HG03469 (cell line): ENCODE measurements at regions not wholly inside any gene's neighbourhood (a gene's known extent, or its start where the extent isn't known, plus 50 kb on each side); places are given as distances from the start of the nearest gene placed in this dataset.

ENCODE experiments used
- ATAC-seq: cut with Tn5 transposase; IDR thresholded peaks from one replicate; pipeline ENCODE4 v1.9.1; 2021; ENCODE audit warnings: mild to moderate bottlenecking, moderate library complexity, moderate number of reproducible peaks; ENCODE audit not compliant: unreplicated experiment

- ATAC-seq: no peak
Measured at GRCh38 chr9:1460143-1460769, 410.1 kb downstream of the DMRT2 start.

DNA sequence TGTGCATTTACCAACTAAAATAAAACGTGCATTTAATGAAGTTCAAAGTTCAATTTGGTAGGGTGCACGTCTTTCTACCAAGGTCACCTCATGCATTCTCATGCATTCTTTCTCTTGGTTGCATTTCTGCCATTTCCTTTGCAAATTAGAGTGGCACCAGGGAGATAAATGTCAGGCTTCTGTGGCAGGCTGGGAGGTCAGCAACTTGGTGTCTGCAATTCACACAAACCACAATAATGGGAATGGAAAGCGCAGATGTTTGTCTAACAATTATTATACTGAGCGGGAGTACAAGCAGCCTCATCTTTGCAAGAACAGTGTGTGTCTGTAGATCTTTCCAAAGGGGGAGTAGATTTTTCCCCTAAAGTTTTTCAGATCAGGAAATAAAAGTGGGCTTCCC is 411.7 kb downstream of the DMRT2 start:
- ATAC-seq: no peak

- no peak for ATAC-seq
Measured at GRCh38 chr9:1462626-1463308, 412.6 kb downstream of the DMRT2 start.

DNA sequence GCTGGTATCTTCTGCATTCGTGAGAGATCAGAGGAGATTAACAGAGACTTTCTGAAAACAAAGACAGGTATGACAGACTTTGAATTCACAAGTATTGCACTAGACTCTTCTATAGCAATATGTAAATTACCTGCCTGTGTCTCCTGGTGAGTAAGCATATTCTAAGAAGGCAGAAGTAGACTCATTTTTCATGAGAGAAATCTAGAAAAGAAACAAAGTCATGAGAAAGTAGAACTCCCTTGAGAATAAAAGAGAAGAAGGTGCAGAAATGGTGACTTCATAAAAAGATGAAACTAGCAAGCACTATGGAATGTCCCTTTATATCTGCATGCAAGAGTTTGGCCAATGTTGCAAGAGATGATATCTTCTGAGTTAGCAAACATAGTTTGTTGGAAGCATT is 419.8 kb downstream of the DMRT2 start:
- peak; percentile 94 for ATAC-seq

DNA sequence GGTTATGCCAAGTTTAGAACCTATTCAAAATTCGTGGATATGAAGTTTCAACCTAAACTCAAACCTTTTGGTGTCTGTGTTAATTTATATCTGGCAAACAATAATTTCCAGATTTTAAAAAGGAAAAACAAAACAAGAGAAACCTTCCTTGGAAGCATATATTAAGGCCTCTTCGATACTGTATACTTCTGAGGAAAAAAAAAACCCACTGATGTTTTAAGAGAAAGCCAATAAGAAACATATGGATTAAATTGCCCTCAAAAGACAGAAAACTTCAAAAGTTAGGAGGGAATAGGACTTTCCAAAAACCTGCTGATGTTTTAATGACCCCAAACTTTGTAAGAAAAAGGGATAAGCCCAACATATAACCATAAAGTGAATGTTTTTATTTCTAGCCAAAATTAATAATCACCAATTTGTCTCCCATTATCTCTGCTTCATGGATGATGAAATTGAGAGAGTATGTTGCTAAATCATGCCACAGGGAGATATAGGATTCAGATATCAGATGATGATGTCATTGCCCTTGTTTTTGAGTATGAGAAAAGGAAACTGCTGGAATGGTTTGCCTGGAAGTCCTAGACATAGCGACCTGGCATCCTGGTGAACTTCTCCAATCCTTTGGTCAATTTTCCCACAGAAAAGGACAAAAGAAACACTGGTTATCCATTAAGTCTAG is 423.9 kb downstream of the DMRT2 start:
- no peak for ATAC-seq

GRCh38 chr9:1474671-1475070 is 424.5 kb downstream of the DMRT2 start:
- ATAC-seq: no peak

DNA sequence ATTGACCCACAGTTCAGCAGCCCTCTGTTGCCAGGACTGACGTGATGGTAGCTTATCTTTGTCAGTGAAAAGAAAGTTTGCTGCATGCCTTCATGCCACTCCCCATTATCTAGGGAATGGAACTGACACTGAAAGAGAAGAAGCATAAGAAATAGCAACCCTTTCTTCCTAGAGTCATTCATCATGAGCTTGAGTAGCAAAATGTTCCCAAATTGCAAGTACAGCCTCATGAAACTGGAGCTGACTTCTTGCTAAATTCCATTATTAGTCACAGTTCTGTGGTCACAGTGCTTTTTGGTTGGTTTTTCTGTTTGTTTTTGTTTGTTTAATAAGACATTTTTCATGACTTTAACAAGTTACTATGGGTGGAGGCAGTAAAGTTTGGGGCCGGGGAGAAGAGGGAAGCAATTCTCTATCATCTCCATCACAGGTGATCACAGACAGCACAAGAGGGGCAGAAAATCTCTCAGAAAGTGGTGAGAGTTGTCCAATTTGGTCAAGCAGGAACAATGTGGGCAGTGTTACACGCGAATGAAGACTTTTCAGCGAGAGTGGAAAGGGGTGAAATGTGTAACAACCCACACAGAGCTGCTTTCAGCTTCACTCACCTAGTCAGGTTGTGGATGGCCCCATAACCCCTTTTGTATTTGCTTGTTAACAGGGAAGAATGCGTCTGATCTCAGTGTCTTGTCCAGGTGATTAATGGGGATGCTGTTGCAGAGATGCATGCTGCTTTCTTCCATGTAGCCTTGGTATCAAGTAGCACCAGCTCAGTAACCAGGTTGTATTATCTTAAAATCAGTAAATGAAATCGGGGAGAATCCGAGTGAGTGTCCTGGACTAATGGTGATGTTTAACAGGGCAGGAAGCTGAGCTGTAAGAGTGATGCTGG is 440.4 kb downstream of the DMRT2 start:
- peak; percentile 78 for ATAC-seq

GRCh38 chr9:1492156-1492555 is 442.0 kb downstream of the DMRT2 start:
- no peak for ATAC-seq

DNA sequence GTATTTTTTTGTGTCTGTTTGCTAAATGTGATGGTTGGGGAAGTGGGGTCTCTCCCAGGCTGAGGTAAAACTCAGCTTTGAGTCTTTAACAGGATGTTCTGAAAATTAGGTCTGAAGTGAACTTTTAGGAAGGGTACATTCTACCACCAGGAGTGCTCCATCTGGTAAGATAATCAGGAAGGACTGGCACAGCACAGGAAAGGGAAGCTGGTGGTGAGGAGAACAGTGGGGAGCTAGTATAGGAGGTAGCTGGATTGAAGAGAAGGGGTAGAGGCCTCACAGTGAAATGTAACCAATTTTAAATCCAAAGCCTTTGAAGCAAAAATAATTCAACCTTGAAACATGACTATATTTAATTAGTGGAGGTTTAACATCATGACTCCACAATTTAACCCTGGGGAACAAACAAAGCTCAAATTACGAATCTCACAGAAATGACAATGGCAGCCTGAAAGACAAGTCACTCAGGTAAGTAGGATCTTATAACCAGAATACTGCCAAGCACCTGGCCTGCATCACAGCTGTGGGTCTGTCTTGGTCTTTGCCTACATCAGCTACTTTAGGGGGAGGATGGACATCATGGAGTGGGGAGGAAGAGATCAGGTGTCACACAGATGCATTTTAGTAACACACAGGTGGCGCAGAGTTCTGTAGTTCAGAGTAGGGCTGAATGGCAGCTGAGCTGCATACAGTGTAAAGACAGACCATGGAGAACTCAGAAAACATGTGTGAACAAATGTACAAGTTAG is 445.3 kb downstream of the DMRT2 start:
- ATAC-seq: no peak

DNA sequence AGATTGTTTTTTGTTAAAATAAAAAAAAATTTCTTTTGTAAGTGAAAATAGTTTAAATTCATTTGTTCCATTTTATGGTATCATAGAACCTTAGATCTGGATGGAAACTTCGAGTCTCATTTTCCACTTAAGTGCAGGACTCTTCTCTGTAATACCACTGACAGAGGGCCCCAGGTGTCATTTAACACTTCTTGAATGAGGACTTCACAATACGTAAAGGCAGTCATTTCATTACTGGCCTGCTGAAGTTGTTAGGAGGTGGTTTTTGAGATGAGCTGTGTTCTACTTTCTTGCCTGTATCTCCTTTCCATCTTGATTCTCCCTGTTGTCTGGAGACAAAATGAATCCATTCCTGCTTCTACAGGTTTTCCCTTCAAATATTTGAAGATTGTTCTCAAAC is 455.3 kb downstream of the DMRT2 start:
- ATAC-seq: no peak

- ATAC-seq: no peak
Measured at GRCh38 chr9:1510712-1511111, 460.6 kb downstream of the DMRT2 start.

DNA sequence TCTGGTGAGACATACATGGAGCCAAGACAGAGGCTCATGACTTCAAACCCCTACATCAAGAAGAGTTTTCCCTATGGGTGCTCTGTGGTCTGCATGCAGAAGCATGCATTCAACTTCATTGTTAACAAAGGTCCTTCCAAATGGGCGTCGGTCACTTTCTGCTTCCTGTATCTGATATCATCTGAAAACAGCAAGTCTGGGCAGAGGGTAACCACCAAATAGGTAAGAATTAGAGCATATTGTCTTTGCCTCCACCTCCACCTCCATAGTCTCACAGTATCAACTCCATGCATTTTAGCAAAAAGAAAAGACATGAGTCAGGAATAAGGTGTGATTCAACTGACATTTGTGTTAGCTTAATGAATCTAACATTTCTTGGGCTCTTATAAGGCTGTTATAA is 462.9 kb downstream of the DMRT2 start:
- ATAC-seq: no peak

DNA sequence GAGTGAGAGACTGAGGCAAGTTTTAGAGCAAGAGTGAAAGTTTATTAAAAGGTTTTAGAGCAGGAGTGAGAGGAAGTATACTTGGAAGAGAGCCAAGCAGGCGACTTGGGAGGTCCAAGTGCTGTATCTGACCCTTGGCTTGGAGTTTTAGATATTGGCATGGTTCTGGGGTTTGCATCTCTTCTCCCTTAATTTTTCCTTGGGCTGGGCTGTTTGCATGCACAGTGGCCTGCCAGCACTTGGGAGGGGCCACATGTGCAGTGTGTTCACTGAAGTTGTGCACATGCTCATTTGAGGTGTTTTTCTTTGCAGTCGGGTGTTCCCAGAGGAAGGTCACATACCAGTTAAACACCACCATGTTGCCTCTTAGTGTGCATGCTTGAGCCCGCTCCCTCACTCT is 464.1 kb downstream of the DMRT2 start:
- ATAC-seq: no peak

GRCh38 chr9:1514776-1515363 is 464.7 kb downstream of the DMRT2 start:
- no peak for ATAC-seq

- ATAC-seq: no peak
Measured at GRCh38 chr9:1515557-1515956, 465.4 kb downstream of the DMRT2 start.

GRCh38 chr9:1521547-1521946 is 471.4 kb downstream of the DMRT2 start:
- no peak for ATAC-seq

GRCh38 chr9:1522219-1522767 is 472.1 kb downstream of the DMRT2 start:
- ATAC-seq: no peak

GRCh38 chr9:1528456-1528855 is 478.3 kb downstream of the DMRT2 start:
- no peak for ATAC-seq

DNA sequence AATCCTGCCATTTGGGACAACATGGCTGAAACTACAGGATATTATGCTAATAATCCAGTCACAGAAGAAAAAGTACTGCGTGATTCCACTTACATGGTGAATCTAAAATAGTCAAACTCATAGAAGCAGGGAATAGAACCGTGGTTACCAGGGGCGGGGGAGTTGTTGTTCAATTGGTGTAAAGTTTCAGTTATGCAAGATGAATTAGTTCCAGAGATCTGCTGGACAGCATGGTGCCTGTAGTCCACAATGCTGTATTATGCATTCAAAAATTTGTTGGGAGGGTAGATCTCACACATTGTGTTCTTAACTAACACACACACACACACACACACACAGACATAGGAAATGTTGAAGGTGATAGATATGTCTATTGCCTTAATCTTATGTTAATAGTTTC is 480.5 kb downstream of the DMRT2 start:
- no peak for ATAC-seq

GRCh38 chr9:1531424-1531823 is 481.3 kb downstream of the DMRT2 start:
- ATAC-seq: no peak
